ENCODE measurements at regions not wholly inside any gene's neighbourhood (a gene's known extent, or its start where the extent isn't known, plus 50 kb on each side); places are given as distances from the start of the nearest gene placed in this dataset.

DNA sequence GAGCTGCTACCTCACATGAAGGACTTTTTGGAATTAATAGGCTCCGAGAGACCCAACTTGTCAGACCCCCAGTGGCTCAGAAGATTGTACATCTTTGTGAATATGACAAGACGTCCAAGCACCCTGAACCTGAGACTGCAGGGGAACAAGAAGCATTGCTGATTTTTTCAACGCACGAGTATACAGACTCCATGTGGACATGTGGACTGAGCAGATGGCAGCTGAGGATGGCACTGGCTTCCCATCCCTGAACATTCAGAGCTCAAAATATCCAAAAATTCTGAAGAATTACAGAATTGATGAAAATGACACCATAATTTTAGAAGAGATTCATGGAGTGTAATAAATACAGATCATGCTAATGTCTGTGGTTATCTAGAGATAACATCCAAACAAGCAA is 254.1 kb downstream of the MZT1 start:
- H3K4me1 Mint-ChIP-seq (ENCODE audit: low read depth): no peaks in the 10 kb centered on the region
- no peak overlapping the region for H3K27ac Mint-ChIP-seq
- TF ChIP-seq, protein P1, sequence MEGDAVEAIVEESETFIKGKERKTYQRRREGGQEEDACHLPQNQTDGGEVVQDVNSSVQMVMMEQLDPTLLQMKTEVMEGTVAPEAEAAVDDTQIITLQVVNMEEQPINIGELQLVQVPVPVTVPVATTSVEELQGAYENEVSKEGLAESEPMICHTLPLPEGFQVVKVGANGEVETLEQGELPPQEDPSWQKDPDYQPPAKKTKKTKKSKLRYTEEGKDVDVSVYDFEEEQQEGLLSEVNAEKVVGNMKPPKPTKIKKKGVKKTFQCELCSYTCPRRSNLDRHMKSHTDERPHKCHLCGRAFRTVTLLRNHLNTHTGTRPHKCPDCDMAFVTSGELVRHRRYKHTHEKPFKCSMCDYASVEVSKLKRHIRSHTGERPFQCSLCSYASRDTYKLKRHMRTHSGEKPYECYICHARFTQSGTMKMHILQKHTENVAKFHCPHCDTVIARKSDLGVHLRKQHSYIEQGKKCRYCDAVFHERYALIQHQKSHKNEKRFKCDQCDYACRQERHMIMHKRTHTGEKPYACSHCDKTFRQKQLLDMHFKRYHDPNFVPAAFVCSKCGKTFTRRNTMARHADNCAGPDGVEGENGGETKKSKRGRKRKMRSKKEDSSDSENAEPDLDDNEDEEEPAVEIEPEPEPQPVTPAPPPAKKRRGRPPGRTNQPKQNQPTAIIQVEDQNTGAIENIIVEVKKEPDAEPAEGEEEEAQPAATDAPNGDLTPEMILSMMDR (IDR thresholded peaks at IDR 0.05): no peak
- H3K4me3 Mint-ChIP-seq: no peak overlapping the region
- ATAC-seq (ENCODE audit: poor library complexity): no peak
- Histone ChIP-seq H3K27ac (ENCODE audit: low read depth in 1 of 2, low read length in 2 of 2) (no peak overlapping the region), H3K4me3 (ENCODE audit: low read length) (no peak overlapping the region), H3K36me3 (ENCODE audit: insufficient read depth, low read length) (no peaks in the 10 kb centered on the region), H3K4me1 (ENCODE audit: insufficient read depth, low read length) (no peaks in the 10 kb centered on the region), H3K27me3 (ENCODE audit: control insufficient read depth in 1 of 2, insufficient read depth in 2 of 2, low read length in 2 of 2) (no peaks in the 10 kb centered on the region), H3K9me3 (ENCODE audit: control insufficient read depth in 1 of 2, insufficient read depth in 1 of 2, low read length in 2 of 2) (no peaks in the 10 kb centered on the region)
- POLR2A ChIA-PET: no interaction called here
- peaks cover 2% of the 10 kb centered on the region for H3K9me3 Mint-ChIP-seq
- intact Hi-C loops (cut with DNase I, micrococcal nuclease): no loop called here
- H3K36me3 Mint-ChIP-seq (ENCODE audit: low read depth): no peaks in the 10 kb centered on the region
- DNase-seq: no peak
- CTCF ChIA-PET: no interaction called here
- H3K27me3 Mint-ChIP-seq: peaks cover 4% of the 10 kb centered on the region

DNA sequence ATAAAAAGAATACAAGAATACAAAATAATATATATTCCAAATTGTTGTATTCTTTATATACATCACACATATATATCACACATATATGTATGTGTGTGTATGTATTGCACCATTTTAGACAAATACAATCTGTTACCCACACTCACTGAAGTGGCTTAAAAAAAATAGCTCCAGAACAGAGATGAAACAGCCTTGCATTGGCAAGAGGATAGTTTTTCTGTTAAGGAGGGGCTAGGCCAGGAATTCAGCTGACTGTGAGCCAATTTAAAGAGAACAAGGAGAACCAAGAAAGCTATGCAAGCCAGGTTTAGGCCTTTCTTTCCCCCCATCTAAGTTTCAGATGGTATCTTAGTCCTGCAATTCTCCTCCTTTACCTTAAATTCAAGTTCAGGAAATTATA is 257.5 kb downstream of the MZT1 start:
- ATAC-seq (ENCODE audit: poor library complexity): no peak
- no peak for DNase-seq
- no peaks in the 10 kb centered on the region for H3K4me1 ChIP-seq (ENCODE audit: insufficient read depth, low read length)
- ChIA-PET POLR2A (no interaction called here), CTCF (no interaction called here)
- no peaks in the 10 kb centered on the region for H3K27me3 ChIP-seq (ENCODE audit: control insufficient read depth in 1 of 2, insufficient read depth in 2 of 2, low read length in 2 of 2)
- TF ChIP-seq, protein P1 (IDR thresholded peaks at IDR 0.05): no peak
- Mint-ChIP-seq H3K9me3 (no peaks in the 10 kb centered on the region), H3K27me3 (peaks cover 4% of the 10 kb centered on the region), H3K27ac (no peak overlapping the region), H3K4me3 (no peak overlapping the region), H3K4me1 (ENCODE audit: low read depth) (no peaks in the 10 kb centered on the region), H3K36me3 (ENCODE audit: low read depth) (no peaks in the 10 kb centered on the region)
- H3K4me3 ChIP-seq (ENCODE audit: low read length): no peak overlapping the region
- intact Hi-C loops (cut with DNase I, micrococcal nuclease): no loop called here
- no peak overlapping the region for H3K27ac ChIP-seq (ENCODE audit: low read depth in 1 of 2, low read length in 2 of 2)
- H3K9me3 ChIP-seq (ENCODE audit: control insufficient read depth in 1 of 2, insufficient read depth in 1 of 2, low read length in 2 of 2): no peaks in the 10 kb centered on the region
- no peaks in the 10 kb centered on the region for H3K36me3 ChIP-seq (ENCODE audit: insufficient read depth, low read length)

DNA sequence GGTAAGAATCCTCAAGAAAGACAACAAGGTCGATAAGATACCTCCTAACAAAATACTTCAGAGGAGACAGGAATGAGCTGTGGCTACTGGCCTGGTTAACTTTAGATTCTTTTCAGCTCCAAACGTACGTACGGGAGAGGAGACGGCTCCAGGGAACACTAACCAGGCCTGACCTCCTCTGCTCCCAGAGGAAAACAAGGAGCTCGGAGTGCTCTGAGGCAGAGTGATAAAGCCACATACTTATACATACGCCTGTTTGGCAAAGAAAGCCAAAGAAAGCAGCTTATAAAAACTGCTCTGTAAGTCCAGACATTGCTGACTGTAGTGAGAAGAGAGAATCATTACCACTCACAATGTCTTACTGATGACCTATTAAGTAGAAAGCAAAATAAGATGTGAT is 263.9 kb downstream of the MZT1 start:
- no peak for DNase-seq
- TF ChIP-seq, protein P1 (IDR thresholded peaks at IDR 0.05): no peak
- no peak for ATAC-seq (ENCODE audit: poor library complexity)
- no peak overlapping the region for H3K4me3 ChIP-seq (ENCODE audit: low read length)
- ChIA-PET POLR2A (no interaction called here), CTCF (no interaction called here)
- Mint-ChIP-seq H3K4me3 (no peak overlapping the region), H3K27me3 (no peaks in the 10 kb centered on the region), H3K27ac (no peak overlapping the region), H3K4me1 (ENCODE audit: low read depth) (no peaks in the 10 kb centered on the region), H3K36me3 (ENCODE audit: low read depth) (no peaks in the 10 kb centered on the region), H3K9me3 (no peaks in the 10 kb centered on the region)
- H3K27ac ChIP-seq (ENCODE audit: low read depth in 1 of 2, low read length in 2 of 2): no peak overlapping the region
- H3K36me3 ChIP-seq (ENCODE audit: insufficient read depth, low read length): no peaks in the 10 kb centered on the region
- H3K27me3 ChIP-seq (ENCODE audit: control insufficient read depth in 1 of 2, insufficient read depth in 2 of 2, low read length in 2 of 2): no peaks in the 10 kb centered on the region
- no peaks in the 10 kb centered on the region for H3K4me1 ChIP-seq (ENCODE audit: insufficient read depth, low read length)
- intact Hi-C loops (cut with DNase I, micrococcal nuclease): no loop called here
- H3K9me3 ChIP-seq (ENCODE audit: control insufficient read depth in 1 of 2, insufficient read depth in 1 of 2, low read length in 2 of 2): no peaks in the 10 kb centered on the region
